OCI-LY7 (cell line): ENCODE measurements at regions not wholly inside any gene's neighbourhood (a gene's known extent, or its start where the extent isn't known, plus 50 kb on each side); places are given as distances from the start of the nearest gene placed in this dataset.

Source experiments
- BruUV-seq: library from RNA; stranded (reverse); fragments of 400-500 nt; replicated peaks from 2 replicates; lab custom pipeline; 2021; lab: Mats Ljungman, UMichigan
- CTCF ChIA-PET: fragments of 300-600 bp; sonication (Branson Sonifier 250); formaldehyde crosslinking; loops from one replicate; lab custom pipeline; 2022; ENCODE audit warnings: antibody characterized with exemption; ENCODE audit not compliant: unreplicated experiment; lab: Charles Lee
- POLR2A ChIA-PET: fragments of 300-600 bp; sonication (Branson Sonifier 250); formaldehyde crosslinking; loops from one replicate; lab custom pipeline; 2022; ENCODE audit warnings: antibody characterized with exemption; lab: Charles Lee
- DNase-seq: peaks from one replicate; pipeline ENCODE4 v3.0.0-alpha.2; 2015; ENCODE audit warnings: low spot score
- H2AFZ ChIP-seq: fragments of 200-600 bp; sonication (generic), shearing (Covaris generic); 2 replicates; pipeline ENCODE4 v1.6.1; 2014; ENCODE audit warnings: mild to moderate bottlenecking, antibody characterized with exemption, low read length, moderate library complexity
- H3K27ac ChIP-seq: fragments of 200-600 bp; sonication (generic); 2 replicates; pipeline ENCODE4 v1.5.1; 2014; ENCODE audit warnings: mixed run types, low read depth, mild to moderate bottlenecking, moderate library complexity, low read length, inconsistent platforms; ENCODE audit not compliant: poor library complexity, severe bottlenecking
- H3K36me3 ChIP-seq: fragments of 200-600 bp; sonication (generic); 2 replicates; pipeline ENCODE4 v1.6.1; 2014; ENCODE audit warnings: mild to moderate bottlenecking, antibody characterized with exemption, low read length, moderate library complexity, mixed read lengths; ENCODE audit not compliant: insufficient read depth
- H3K4me1 ChIP-seq: fragments of 200-600 bp; sonication (generic); 2 replicates; pipeline ENCODE4 v1.5.1; 2014; ENCODE audit warnings: mild to moderate bottlenecking, low read length; ENCODE audit not compliant: insufficient read depth, poor library complexity, severe bottlenecking
- H3K4me2 ChIP-seq: fragments of 200-600 bp; sonication (generic); 2 replicates; pipeline ENCODE4 v1.6.1; 2014; ENCODE audit warnings: mild to moderate bottlenecking, low read length
- H3K4me3 ChIP-seq: fragments of 200-600 bp; sonication (generic); 2 replicates; pipeline ENCODE4 v1.5.1; 2014; ENCODE audit warnings: mild to moderate bottlenecking, low read depth, low read length; ENCODE audit not compliant: poor library complexity, severe bottlenecking
- H3K79me2 ChIP-seq: fragments of 200-600 bp; sonication (generic); 2 replicates; pipeline ENCODE4 v1.6.1; 2016; ENCODE audit warnings: low read depth, mild to moderate bottlenecking, low read length, moderate library complexity, mixed read lengths; ENCODE audit not compliant: insufficient read depth
- H3K9me2 ChIP-seq: fragments of 200-600 bp; sonication (generic); 2 replicates; pipeline ENCODE4 v1.6.1; 2016; ENCODE audit warnings: mild to moderate bottlenecking, low read length, mixed read lengths; ENCODE audit not compliant: insufficient read depth
- H3K9me3 ChIP-seq: fragments of 200-600 bp; sonication (generic); 2 replicates; pipeline ENCODE4 v1.6.1; 2014; ENCODE audit warnings: mild to moderate bottlenecking, mixed run types, low read length, mixed read lengths
- H4K20me1 ChIP-seq: fragments of 200-600 bp; sonication (generic); 2 replicates; pipeline ENCODE4 v1.6.1; 2014; ENCODE audit warnings: mild to moderate bottlenecking, antibody characterized with exemption, low read length, moderate library complexity, mixed read lengths; ENCODE audit not compliant: insufficient read depth
- CTCF ChIP-seq: fragments of 200-600 bp; sonication (generic); conservative IDR thresholded peaks from 2 replicates; pipeline ENCODE4 v1.5.1; 2014; ENCODE audit warnings: mild to moderate bottlenecking, antibody characterized with exemption, low read length, moderate library complexity, mixed read lengths
- EZH2phosphoT487 ChIP-seq: fragments of 200-600 bp; sonication (generic); IDR thresholded peaks from 2 replicates; pipeline ENCODE4 v1.6.1; 2018; ENCODE audit warnings: low read depth, borderline replicate concordance, mild to moderate bottlenecking, mixed run types, antibody characterized with exemption, low read length, moderate library complexity, mixed read lengths
- intact Hi-C: fragments of 100-400 bp; cut with micrococcal nuclease; formaldehyde crosslinking; loops from one replicate; pipeline ENCODE4 v1.10.0; 2022; ENCODE audit not compliant: unreplicated experiment

DNA sequence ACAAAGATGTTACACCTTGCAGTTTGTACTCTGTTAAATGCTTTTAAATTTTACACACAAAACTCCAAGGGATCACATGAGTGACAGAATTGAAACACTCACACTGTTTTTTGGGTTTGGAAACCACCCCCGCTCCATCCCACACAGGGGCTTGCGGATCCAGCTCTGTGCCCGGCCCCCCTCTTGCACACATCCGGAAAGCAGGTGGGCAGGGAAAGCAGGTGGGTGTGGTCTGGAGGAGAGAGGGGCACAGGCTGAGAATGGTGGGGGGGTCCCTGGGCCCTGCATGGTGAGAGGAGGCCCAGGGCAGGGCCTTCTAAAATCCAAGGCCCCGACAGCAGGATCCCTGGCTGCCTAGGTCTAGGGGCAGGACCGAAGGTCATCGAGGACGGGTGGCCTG lies 88.5 kb upstream of the HPCAL1 start:
- Histone ChIP-seq H3K9me2 (no peaks in the 10 kb centered on the region), H3K27ac (no peak overlapping the region), H3K9me3 (no peaks in the 10 kb centered on the region), H3K4me2 (no peak overlapping the region), H3K79me2 (no peaks in the 10 kb centered on the region), H3K4me3 (no peak overlapping the region), H3K4me1 (no peaks in the 10 kb centered on the region), H3K36me3 (peaks cover 16% of the 10 kb centered on the region; the same call in 1 of the 2 replicates), H4K20me1 (no peaks in the 10 kb centered on the region), H2AFZ (no peak overlapping the region)
- TF ChIP-seq CTCF (no peak), EZH2phosphoT487 (no peak)
- ChIA-PET POLR2A (no interaction called here), CTCF (no interaction called here)
- BruUV-seq = no TSS peak
- no peak for DNase-seq
- intact Hi-C loops = loop anchor here (5.0 kb wide), 1 partner anchor 223 kb away; no protein-coding TSS in a partner anchor

DNA sequence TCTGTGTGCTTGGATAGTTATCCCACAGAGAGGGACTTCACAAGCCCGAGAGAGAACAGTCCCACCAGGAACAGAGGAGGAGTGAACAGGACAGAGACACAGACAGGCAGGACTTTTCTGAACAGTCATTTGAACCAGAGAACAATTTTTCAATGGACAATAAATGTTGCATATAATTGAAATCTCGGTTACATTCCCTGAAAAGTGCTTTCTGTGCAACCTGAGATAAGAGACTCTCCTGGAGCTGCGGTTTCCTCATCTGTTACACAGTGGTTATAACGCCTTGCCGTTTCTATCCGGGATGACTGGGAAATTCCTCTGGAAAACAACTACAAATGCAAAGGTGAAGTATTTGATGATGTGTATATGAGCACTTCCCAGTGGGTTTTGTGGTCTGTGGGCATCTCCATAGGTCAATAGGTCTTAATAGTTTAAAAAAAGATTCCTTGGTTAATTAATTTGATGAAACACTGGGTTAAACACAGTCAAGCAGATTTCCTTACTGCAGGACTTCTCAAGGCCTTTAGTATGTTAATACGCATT lies 87.2 kb upstream of the HPCAL1 start:
- no TSS peak for BruUV-seq
- intact Hi-C loops = no loop called here
- no peaks in the 10 kb centered on the region for H3K9me2 ChIP-seq
- H3K79me2 ChIP-seq = no peaks in the 10 kb centered on the region
- H3K36me3 ChIP-seq = peaks cover 12% of the 10 kb centered on the region; the same call in 1 of the 2 replicates
- no peak overlapping the region for H3K4me2 ChIP-seq
- ChIA-PET POLR2A (no interaction called here), CTCF (no interaction called here)
- H4K20me1 ChIP-seq = no peaks in the 10 kb centered on the region
- no peaks in the 10 kb centered on the region for H3K9me3 ChIP-seq
- no peak overlapping the region for H2AFZ ChIP-seq
- H3K27ac ChIP-seq = no peak overlapping the region
- TF ChIP-seq EZH2phosphoT487 (no peak), CTCF (no peak)
- H3K4me1 ChIP-seq = no peaks in the 10 kb centered on the region
- H3K4me3 ChIP-seq = no peak overlapping the region
- no peak for DNase-seq

DNA sequence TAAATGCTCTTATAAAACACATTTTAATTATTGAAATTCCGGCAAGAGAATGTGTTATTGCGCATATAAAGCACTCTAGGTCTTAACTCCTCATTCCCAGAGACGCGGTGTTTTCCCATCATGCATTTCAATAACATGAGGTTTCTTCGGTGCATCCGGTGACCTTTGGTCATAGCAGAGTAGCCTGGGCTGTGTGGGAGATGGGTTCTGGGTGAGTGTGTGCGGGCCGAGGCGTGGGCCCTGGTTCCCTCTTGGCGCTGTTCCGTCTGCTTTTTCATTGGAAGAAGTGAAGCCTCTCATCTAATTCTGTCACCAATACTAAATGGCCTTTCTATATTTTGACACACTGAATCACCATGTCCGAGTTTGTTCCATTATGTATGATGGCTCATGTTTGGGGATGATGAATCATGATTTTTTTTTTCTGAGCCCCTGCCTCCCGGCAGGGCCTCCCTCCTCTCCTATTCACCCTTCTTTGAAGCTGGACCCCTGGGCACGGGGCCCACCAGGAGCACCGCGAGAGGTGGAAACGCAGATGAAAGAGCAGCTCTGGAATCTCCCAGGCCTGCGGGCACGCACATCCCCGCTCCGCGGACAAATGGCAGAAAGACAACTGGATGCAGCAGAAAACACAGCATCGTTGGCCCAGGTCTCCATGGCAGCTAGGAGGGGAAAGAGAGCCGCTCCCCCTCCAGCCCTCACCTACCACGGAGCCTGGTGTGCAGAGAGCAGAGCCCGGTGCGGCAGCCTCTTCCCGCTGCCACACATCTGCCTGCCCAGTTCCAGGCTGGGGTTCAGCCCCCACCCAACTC lies 85.8 kb upstream of the HPCAL1 start:
- ChIA-PET CTCF (no interaction called here), POLR2A (no interaction called here)
- Histone ChIP-seq H3K4me1 (no peaks in the 10 kb centered on the region), H3K9me2 (no peaks in the 10 kb centered on the region), H2AFZ (no peak overlapping the region), H3K4me2 (no peak overlapping the region), H3K79me2 (no peaks in the 10 kb centered on the region), H3K4me3 (no peak overlapping the region), H3K9me3 (no peaks in the 10 kb centered on the region), H3K36me3 (peaks cover 4% of the 10 kb centered on the region; the same call in 1 of the 2 replicates), H4K20me1 (no peaks in the 10 kb centered on the region), H3K27ac (no peak overlapping the region)
- BruUV-seq = no TSS peak
- TF ChIP-seq CTCF (no peak), EZH2phosphoT487 (no peak)
- intact Hi-C loops = loop anchor here (2.0 kb wide), 1 partner anchor 192 kb away; no protein-coding TSS in a partner anchor
- DNase-seq = no peak
